NCI-H2081 (cell line): ENCODE measurements at regions not wholly inside any gene's neighbourhood (a gene's known extent, or its start where the extent isn't known, plus 50 kb on each side); places are given as distances from the start of the nearest gene placed in this dataset.
"Not testable (repeated sequence)": the region's sequence is repeated elsewhere in the genome, so short reads cannot be mapped to it uniquely, and the experiment has no call there.

ENCODE experiments used
- DNase-seq, 2 experiments: peaks; one replicate each; lab custom pipeline; 2025; lab: John Stamatoyannopoulos, UW

DNA sequence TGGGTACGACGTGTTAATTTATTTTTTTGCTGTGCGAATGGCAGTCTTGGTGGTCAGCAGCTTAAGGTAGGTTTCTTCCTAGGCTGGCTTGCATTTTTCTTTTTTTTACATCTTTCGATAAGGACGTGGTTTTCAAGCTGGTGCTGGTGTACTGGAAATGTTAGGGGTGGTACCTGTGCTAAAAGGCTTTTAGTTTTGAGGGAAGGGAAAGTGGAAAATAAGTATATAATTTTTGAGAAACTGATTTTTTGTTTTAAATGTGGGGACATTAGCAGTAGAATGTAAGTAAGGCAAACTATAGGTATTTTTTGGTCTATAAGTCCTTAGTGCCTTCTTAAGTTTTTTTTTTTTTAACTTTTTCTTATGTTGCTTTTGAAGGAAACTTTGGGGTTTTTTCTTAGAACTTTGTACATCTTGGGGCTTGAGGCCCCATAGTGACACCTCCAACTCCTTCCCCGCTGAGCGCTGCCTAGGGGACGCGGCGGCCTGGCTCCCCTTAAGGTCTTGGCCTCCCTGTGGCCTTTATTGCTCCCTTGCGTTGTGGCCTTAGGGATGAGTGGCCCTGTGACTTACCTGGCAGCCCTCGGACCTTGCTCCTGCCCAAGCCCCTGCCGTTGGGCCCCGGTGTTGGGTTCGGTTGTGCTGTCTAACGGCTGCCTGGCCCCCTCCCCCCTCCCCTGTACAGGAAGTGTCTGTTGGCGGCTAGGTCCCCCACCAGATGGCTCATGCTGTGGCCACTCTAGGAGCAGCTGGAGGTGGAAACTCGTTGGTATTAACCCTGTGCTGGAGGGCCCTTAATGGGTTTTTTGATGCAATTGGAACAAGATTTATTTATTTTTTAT lies 88.0 kb upstream of the RPRML start:
- DNase-seq, result peak; percentile 91 to 95

DNA sequence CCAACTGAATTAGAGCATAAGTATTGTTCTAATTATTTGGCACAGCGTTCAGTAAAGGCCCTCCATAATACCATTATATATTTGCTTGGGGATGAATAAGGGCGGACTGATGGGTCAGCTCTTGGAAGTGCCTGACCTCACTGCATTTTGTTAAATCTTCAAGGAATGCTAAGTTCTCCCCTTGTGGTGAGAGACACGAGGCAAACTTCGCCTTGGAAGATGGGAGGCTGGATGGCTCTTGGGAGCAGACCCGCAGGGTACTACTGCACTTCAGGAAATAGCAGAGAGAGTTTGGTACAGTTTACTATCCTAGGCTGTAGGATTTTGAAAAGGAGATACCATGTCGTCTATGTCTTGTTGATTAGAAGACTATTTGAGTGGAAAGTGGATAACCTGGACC lies 87.0 kb upstream of the RPRML start:
- no peak for DNase-seq

DNA sequence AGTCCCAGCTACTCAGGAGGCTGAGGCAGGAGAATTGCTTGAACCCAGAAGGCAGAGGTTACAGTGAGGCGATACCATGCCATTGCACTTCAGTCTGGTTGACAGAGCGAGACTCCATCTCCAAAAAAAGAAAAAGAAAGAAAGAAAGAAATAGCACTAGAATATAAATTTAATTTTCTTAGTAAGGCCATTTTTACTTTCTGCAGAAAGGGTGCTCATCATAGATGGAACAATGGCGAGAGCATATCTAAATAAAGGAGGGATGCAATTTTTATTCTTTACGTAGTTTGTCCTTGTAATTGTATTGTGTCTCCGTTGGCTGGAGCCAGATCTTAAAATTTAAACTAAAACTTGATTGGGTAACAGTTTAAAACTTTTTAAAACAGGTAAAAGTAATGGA lies 85.6 kb upstream of the RPRML start:
- DNase-seq, result no peak

- no peak for DNase-seq
Measured at GRCh38 chr17:47063475-47063874, 84.4 kb upstream of the RPRML start.

- not testable (repeated sequence) for DNase-seq
Measured at GRCh38 chr17:47062851-47063250, 83.8 kb upstream of the RPRML start.

DNA sequence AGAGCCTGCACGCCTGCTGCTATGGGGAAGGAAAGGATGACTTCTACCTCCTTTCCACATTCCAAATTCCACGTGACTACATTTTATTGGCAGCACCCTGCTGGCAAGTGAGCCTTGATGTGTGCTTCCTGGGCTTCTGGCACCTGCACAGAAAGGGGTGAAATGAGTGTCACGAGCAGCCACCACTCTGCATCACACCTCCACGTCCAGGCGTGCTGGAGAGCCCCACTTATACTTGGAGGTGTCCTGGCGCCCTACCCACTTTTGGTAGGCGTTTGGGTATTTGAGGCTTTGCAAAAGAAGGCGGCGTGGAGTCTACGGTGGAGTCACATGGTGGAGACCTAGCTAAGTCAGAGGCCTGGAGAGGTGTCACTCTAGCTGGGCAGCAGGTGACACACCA lies 81.0 kb upstream of the RPRML start:
- not testable (repeated sequence) for DNase-seq

DNA sequence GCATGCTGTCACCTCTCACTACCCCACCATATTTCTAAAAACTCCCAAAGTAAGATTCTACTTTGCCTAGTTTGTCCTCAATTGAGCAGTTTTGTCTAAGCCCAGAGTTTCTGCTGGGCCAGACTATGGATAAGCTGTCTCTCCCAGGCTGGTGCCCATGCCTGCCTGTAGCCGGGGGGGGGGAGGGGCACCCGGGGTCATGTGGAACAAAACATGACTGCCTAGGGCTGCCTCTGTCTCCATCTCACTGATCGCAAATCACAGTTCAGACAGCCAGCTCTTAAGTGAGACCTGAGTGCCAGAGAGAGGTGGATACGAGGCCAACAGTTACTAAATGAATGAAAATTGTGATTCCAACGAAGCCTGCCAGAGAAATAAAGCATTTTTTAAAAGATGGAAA lies 78.8 kb upstream of the RPRML start:
- DNase-seq, result no peak

GRCh38 chr17:47057279-47057678 lies 78.2 kb upstream of the RPRML start:
- DNase-seq, result not testable (repeated sequence)

DNA sequence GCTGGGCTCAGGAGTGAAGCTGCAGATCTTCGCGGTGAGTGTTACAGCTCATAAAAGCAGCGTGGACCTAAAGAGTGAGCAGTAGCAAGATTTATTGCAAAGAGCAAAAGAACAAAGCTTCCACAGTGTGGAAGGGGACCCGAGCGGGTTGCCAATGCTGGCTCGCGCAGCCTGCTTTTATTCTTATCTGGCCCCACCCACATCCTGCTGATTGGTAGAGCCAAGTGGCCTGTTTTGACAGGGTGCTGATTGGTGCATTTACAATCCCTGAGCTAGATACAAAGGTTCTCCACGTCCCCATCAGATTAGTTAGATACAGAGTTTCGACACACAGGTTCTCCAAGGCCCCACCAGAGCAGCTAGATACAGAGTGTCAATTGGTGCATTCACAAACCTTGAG lies 77.6 kb upstream of the RPRML start:
- DNase-seq, result not testable (repeated sequence)
